Gastroesophageal sphincter (tissue), 4 donors: ENCODE measurements at regions not wholly inside any gene's neighbourhood (a gene's known extent, or its start where the extent isn't known, plus 50 kb on each side); places are given as distances from the start of the nearest gene placed in this dataset.
"Not testable (repeated sequence)": the region's sequence is repeated elsewhere in the genome, so short reads cannot be mapped to it uniquely, and the experiment has no call there.

Experiments
- ATAC-seq: fragments of 150-250 bp; one replicate; pipeline ENCODE4 v1.9.1; 2016; ENCODE audit warnings: mild to moderate bottlenecking, moderate library complexity
- H3K27ac ChIP-seq, 4 donors: fragments of 200-600 bp; sonication (generic) in 3 of 4; 1 replicate in 3 of 4; 2 replicates in 1 of 4; pipeline ENCODE4 v1.5.1; 2016 to 2019
- H3K27me3 ChIP-seq: fragments of 200-600 bp; sonication (generic); one replicate; pipeline ENCODE4 v1.5.1; 2019
- H3K36me3 ChIP-seq, 2 donors: fragments of 200-600 bp; sonication (generic); one replicate each; pipeline ENCODE4 v1.5.1; 2019; ENCODE audit warnings: control low read depth in 1 of 2
- H3K4me1 ChIP-seq, 3 donors: fragments of 200-600 bp; sonication (generic); 1 replicate in 2 of 3; 2 replicates in 1 of 3; pipeline ENCODE4 v1.5.1; 2016 to 2019; ENCODE audit warnings: control low read depth in 2 of 3
- H3K4me3 ChIP-seq, 2 donors: fragments of 200-600 bp; sonication (generic); one replicate each; pipeline ENCODE4 v1.5.1; 2019; ENCODE audit warnings: mild to moderate bottlenecking in 1 of 2, moderate library complexity in 1 of 2
- H3K9me3 ChIP-seq, 3 donors: fragments of 200-600 bp; sonication (generic); one replicate each; pipeline ENCODE4 v1.5.1; 2017 to 2019; ENCODE audit warnings: control low read depth in 2 of 3
- EP300 ChIP-seq: sonication (generic); formaldehyde crosslinking; IDR thresholded peaks from one replicate; pipeline ENCODE4 v1.6.1; 2017; ENCODE audit warnings: antibody characterized with exemption, mild to moderate bottlenecking
- POLR2A ChIP-seq, 2 donors: fragments of 450-650 bp; IDR thresholded peaks; one replicate each; pipeline ENCODE4 v1.6.1; 2017; ENCODE audit warnings: antibody characterized with exemption in 2 of 2, mild to moderate bottlenecking in 2 of 2, moderate library complexity in 1 of 2
- POLR2AphosphoS5 ChIP-seq: sonication (generic); formaldehyde crosslinking; IDR thresholded peaks from one replicate; pipeline ENCODE4 v1.6.1; 2017; ENCODE audit warnings: antibody characterized with exemption
- WGBS, 2 donors: methylation state at CpG; one replicate each; pipeline ENCODE4 v1.1.5; 2018; ENCODE audit warnings: low coverage in 1 of 2; 5-methylcytosine and 5-hydroxymethylcytosine counted together
- TF ChIP-seq, protein P1 (sequence below), 4 experiments: fragments of 200-600 bp in 2 of 4; fragments of 450-650 bp in 2 of 4; sonication (generic) in 1 of 4; IDR thresholded peaks; one replicate each; pipeline ENCODE4 v1.5.1; 2017 to 2019; ENCODE audit warnings: antibody characterized with exemption in 4 of 4, mild to moderate bottlenecking in 2 of 4, moderate library complexity in 2 of 4

- H3K4me3 ChIP-seq = no peak overlapping the region
- H3K36me3 ChIP-seq = no peaks in the 10 kb centered on the region
- peaks cover 0 to 6% (median 0%) of the 10 kb centered on the region in 3 donors for H3K9me3 ChIP-seq
- ATAC-seq = no peak
- TF ChIP-seq POLR2AphosphoS5 = no peak
- no peak for TF ChIP-seq POLR2A (IDR thresholded peaks at IDR 0.05)
- TF ChIP-seq EP300 = no peak
- TF ChIP-seq, protein P1, sequence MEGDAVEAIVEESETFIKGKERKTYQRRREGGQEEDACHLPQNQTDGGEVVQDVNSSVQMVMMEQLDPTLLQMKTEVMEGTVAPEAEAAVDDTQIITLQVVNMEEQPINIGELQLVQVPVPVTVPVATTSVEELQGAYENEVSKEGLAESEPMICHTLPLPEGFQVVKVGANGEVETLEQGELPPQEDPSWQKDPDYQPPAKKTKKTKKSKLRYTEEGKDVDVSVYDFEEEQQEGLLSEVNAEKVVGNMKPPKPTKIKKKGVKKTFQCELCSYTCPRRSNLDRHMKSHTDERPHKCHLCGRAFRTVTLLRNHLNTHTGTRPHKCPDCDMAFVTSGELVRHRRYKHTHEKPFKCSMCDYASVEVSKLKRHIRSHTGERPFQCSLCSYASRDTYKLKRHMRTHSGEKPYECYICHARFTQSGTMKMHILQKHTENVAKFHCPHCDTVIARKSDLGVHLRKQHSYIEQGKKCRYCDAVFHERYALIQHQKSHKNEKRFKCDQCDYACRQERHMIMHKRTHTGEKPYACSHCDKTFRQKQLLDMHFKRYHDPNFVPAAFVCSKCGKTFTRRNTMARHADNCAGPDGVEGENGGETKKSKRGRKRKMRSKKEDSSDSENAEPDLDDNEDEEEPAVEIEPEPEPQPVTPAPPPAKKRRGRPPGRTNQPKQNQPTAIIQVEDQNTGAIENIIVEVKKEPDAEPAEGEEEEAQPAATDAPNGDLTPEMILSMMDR (IDR thresholded peaks at IDR 0.05) = no peak
- no peak overlapping the region for H3K27ac ChIP-seq
- H3K27me3 ChIP-seq = no peaks in the 10 kb centered on the region
- WGBS, 2 donors = 88 to 96% methylated on average over 3 to 8 of the region's 8 CpGs
- H3K4me1 ChIP-seq = no peaks in the 10 kb centered on the region
Measured at GRCh38 chr15:96209285-96209735, 121.2 kb upstream of the NR2F2 start.

DNA sequence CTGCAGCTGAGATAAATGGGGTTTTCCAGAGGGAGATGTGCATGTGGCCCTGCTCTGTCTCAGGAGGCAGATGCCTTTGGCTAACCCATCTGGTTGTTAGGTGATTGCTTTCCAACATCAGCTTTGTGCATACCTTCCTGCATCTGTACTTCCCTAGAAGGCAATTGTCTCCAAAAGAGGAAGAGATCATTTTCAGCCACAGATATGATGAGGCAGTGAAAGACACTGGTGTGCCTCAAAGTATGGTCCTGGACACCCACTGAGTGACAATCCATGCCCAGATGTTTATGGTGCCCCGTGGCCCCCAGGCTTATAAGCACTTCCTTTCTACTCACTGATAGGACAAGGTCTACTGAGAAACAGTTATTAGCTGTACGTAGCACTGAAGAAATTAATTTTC, 117.5 kb upstream of the NR2F2 start:
- H3K36me3 ChIP-seq = no peaks in the 10 kb centered on the region
- TF ChIP-seq, protein P1 (IDR thresholded peaks at IDR 0.05) = no peak
- TF ChIP-seq POLR2AphosphoS5 (no peak), POLR2A (IDR thresholded peaks at IDR 0.05) (no peak), EP300 (no peak)
- no peak overlapping the region for H3K27ac ChIP-seq
- peaks cover 0 to 6% (median 0%) of the 10 kb centered on the region in 3 donors for H3K9me3 ChIP-seq
- H3K27me3 ChIP-seq = no peaks in the 10 kb centered on the region
- ATAC-seq = no peak
- no peak overlapping the region for H3K4me3 ChIP-seq
- H3K4me1 ChIP-seq = no peaks in the 10 kb centered on the region
- 84 to 89% methylated on average over 2 of the region's 2 CpGs for WGBS, 2 donors

DNA sequence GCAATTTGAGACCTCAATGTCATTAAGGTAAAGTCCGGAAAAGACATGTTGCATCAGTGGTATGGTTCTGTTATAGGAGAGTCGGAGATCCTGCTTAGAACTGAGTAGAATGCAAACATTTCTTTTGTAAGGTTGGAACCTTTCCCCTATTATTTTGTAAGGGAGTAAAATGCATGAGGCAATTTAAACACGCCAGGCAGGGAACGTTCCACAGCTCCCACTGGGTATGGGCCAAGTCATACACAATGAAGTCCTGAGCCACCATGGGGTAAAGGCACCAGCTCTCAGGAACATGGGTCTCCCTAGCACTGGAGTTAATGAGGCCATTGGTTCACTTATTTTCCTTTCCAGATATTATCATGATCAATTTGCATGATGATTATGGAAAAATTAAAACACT, 116.6 kb upstream of the NR2F2 start:
- WGBS, 2 donors = 60 to 83% methylated on average over 4 of the region's 4 CpGs
- no peak for ATAC-seq

GRCh38 chr15:96216481-96216880, 114.0 kb upstream of the NR2F2 start:
- H3K4me3 ChIP-seq, H3K27ac ChIP-seq, ATAC-seq, H3K4me1 ChIP-seq, H3K27me3 ChIP-seq, H3K9me3 ChIP-seq, H3K36me3 ChIP-seq: not testable (repeated sequence)
- WGBS, 2 donors = no CpG with 5 or more reads among the region's 1 CpG

More for the DNA sequence above, 116.6 kb upstream of the NR2F2 start:
- peaks cover 0 to 6% (median 0%) of the 10 kb centered on the region in 3 donors for H3K9me3 ChIP-seq
- H3K27ac ChIP-seq = no peak overlapping the region
- H3K4me1 ChIP-seq = no peaks in the 10 kb centered on the region
- TF ChIP-seq POLR2AphosphoS5 (no peak), POLR2A (IDR thresholded peaks at IDR 0.05) (no peak), EP300 (no peak)
- TF ChIP-seq, protein P1 (IDR thresholded peaks at IDR 0.05) = no peak
- no peaks in the 10 kb centered on the region for H3K27me3 ChIP-seq
- H3K4me3 ChIP-seq = no peak overlapping the region
- no peaks in the 10 kb centered on the region for H3K36me3 ChIP-seq

DNA sequence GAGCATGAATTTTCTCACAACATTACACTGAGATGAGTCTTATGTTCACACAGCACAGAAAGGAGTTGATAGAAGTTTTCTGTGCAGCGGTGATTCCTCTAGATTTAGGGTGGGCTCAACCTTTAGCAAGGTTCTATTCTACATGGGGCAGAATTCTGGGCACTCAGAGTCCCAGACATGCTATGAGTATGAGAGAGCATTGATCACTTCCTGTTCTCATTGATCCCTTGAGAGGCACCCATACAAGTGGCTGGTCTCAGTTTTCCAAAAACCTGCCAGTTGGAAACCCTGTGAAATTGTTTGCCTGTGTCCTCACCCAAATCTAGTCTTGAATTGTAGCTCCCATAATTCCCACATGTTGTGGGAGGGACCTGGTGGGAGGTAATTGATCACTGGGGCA, 112.5 kb upstream of the NR2F2 start:
- H3K27ac ChIP-seq = no peak overlapping the region
- no peaks in the 10 kb centered on the region for H3K36me3 ChIP-seq
- H3K27me3 ChIP-seq = no peaks in the 10 kb centered on the region
- H3K4me1 ChIP-seq = no peaks in the 10 kb centered on the region
- 86% methylated on average over 1 of the region's 1 CpG; no CpG with 5 or more reads in 1 of the 2 donors for WGBS, 2 donors
- no peak for TF ChIP-seq POLR2A (IDR thresholded peaks at IDR 0.05)
- TF ChIP-seq EP300 = no peak
- TF ChIP-seq, protein P1 (IDR thresholded peaks at IDR 0.05) = no peak
- TF ChIP-seq POLR2AphosphoS5 = no peak
- no peaks in the 10 kb centered on the region for H3K9me3 ChIP-seq
- H3K4me3 ChIP-seq = no peak overlapping the region
- no peak for ATAC-seq
